Fibroblast of lung (primary cell): ENCODE measurements at regions not wholly inside any gene's neighbourhood (a gene's known extent, or its start where the extent isn't known, plus 50 kb on each side); places are given as distances from the start of the nearest gene placed in this dataset.

Source experiments
- CTCF ChIP-seq, 2 donors: IDR thresholded peaks in 1 of 2; conservative IDR thresholded peaks in 1 of 2; 1 replicate in 1 of 2; 2 replicates in 1 of 2; pipeline ENCODE4 v1.5.1; 2011 to 2012; ENCODE audit warnings: low read length in 2 of 2, control low read depth in 1 of 2, inconsistent platforms in 1 of 2, low read depth in 1 of 2, mild to moderate bottlenecking in 1 of 2
- EZH2 ChIP-seq: IDR thresholded peaks from 2 replicates; pipeline ENCODE4 v1.5.1; 2012; ENCODE audit warnings: low read length, control low read depth, mild to moderate bottlenecking; ENCODE audit errors: missing control alignments

GRCh38 chr6:54503144-54503543, 194.9 kb downstream of the TINAG start:
- no peak for TF ChIP-seq CTCF (conservative IDR thresholded peaks at IDR 0.05 in 1 of 2, IDR thresholded peaks at IDR 0.05 in 1 of 2; ENCODE audit: low read depth in 1 of 2, low read length in 2 of 2)
- TF ChIP-seq EZH2 = no peak
